ENCODE measurements at regions not wholly inside any gene's neighbourhood (a gene's known extent, or its start where the extent isn't known, plus 50 kb on each side); places are given as distances from the start of the nearest gene placed in this dataset.

- H3K14ac ChIP-seq (ENCODE audit: insufficient read depth, low read length): no peak overlapping the region
- H3K79me2 ChIP-seq (ENCODE audit: insufficient read depth, low read length): no peaks in the 10 kb centered on the region
- no peak overlapping the region for H3K27ac ChIP-seq (ENCODE audit: insufficient read length, low read depth, low read length)
- H3K9ac ChIP-seq (ENCODE audit: extremely low read depth, insufficient read length, low read length): no peak overlapping the region
- H3K23me2 ChIP-seq (ENCODE audit: insufficient read length, low read depth, low read length, poor library complexity, severe bottlenecking): no peaks in the 10 kb centered on the region
- H2BK120ac ChIP-seq (ENCODE audit: low read depth, low read length, poor library complexity, severe bottlenecking): no peak overlapping the region
- no peak overlapping the region for H2BK5ac ChIP-seq (ENCODE audit: insufficient read length, low read length)
- H2AFZ ChIP-seq (ENCODE audit: low read length): no peak overlapping the region
- H2AK5ac ChIP-seq (ENCODE audit: insufficient read length, low read length): no peak overlapping the region
- H3K18ac ChIP-seq (ENCODE audit: insufficient read length, low read depth, low read length): no peak overlapping the region
- no peaks in the 10 kb centered on the region for H3K9me3 ChIP-seq (ENCODE audit: control insufficient read depth, low read depth, low read length)
- WGBS (ENCODE audit: extremely low coverage, insufficient read length, low lambda C conversion rate): no CpG with 5 or more reads among the region's 22 CpGs
- no peak overlapping the region for H3T11ph ChIP-seq (ENCODE audit: low read length)
- H4K91ac ChIP-seq (ENCODE audit: insufficient read length, low read depth, low read length): no peak overlapping the region
- H4K20me1 ChIP-seq (ENCODE audit: control insufficient read depth, insufficient read depth, insufficient read length): no peaks in the 10 kb centered on the region
- Mint-ChIP-seq H3K27ac (no peak overlapping the region), H3K9me3 (peaks cover 2 to 3% of the 10 kb centered on the region in 2 experiments; a peak in 2 of 5 replicates), H3K4me1 (no peaks in the 10 kb centered on the region), H3K36me3 (ENCODE audit: insufficient read depth in 1 of 3, low read depth in 3 of 3) (no peaks in the 10 kb centered on the region), H3K4me3 (no peak overlapping the region), H3K27me3 (ENCODE audit: low read depth) (peaks cover 2% of the 10 kb centered on the region; the same call in 1 of the 2 replicates)
- H2BK15ac ChIP-seq (ENCODE audit: low read depth, low read length): no peak overlapping the region
- peak; percentile 64 for DNase-seq
- H3K4me2 ChIP-seq (ENCODE audit: insufficient read depth, insufficient read length, low read length): no peak overlapping the region
- H3K56ac ChIP-seq (ENCODE audit: insufficient read length, low read depth, low read length): no peak overlapping the region
- no peak overlapping the region for H2BK12ac ChIP-seq (ENCODE audit: insufficient read length, low read depth, low read length)
- H3K79me1 ChIP-seq (ENCODE audit: insufficient read depth, low read depth, low read length, poor library complexity, severe bottlenecking): no peaks in the 10 kb centered on the region
- no peak overlapping the region for H3K23ac ChIP-seq (ENCODE audit: insufficient read length, low read depth, low read length)
- H4K5ac ChIP-seq (ENCODE audit: insufficient read length, low read depth, low read length): no peak overlapping the region
- no peak overlapping the region for H3K4ac ChIP-seq (ENCODE audit: low read depth, low read length)
- no peak overlapping the region for H2BK20ac ChIP-seq (ENCODE audit: low read depth, low read length, poor library complexity, severe bottlenecking)
- no peaks in the 10 kb centered on the region for H3K27me3 ChIP-seq (ENCODE audit: insufficient read depth, low read length)
- H4K8ac ChIP-seq (replicated peaks; ENCODE audit: insufficient read length, low read depth, low read length): no peak overlapping the region
- TF ChIP-seq CTCF (conservative IDR thresholded peaks at IDR 0.05): no peak
- H3K4me1 ChIP-seq (ENCODE audit: insufficient read depth, low read length): peaks cover 8% of the 10 kb centered on the region
Measured at GRCh38 chr1:234778221-234779159, 168.5 kb upstream of the IRF2BP2 start.

Measured in H9 (cell line).